ENCODE measurements at regions not wholly inside any gene's neighbourhood (a gene's known extent, or its start where the extent isn't known, plus 50 kb on each side); places are given as distances from the start of the nearest gene placed in this dataset.

DNA sequence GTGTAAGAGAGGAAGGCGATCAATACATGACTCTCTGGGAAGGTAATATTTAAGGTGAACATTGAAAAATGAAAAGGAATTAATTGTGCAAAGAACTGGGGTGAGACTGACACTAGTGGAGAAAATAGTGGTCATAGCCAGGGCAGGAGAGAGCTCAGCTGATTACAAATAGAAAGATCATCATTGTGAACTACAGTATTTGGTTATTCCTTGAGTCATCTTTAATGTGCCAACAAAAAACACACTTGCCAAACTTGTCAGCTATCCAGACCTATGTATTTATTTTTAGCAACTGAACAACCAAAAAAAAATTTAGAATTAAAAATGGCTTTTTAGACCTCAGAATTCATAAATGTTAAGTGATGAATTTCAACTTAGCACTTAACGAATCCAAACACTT lies 749.8 kb upstream of the CDH9 start:
- intact Hi-C loops (cut with micrococcal nuclease) = no loop called here
- DNase-seq (no peak), ATAC-seq (no peak)
- no peaks in the 10 kb centered on the region for H3K9me3 ChIP-seq (ENCODE audit: control insufficient read depth, insufficient read depth, low read length)
- H3K27ac Mint-ChIP-seq = no peak overlapping the region
- peaks cover 18 to 34% of the 10 kb centered on the region in 2 donors for H3K9me3 Mint-ChIP-seq
- H3K4me1 Mint-ChIP-seq = no peaks in the 10 kb centered on the region
- no peaks in the 10 kb centered on the region for H3K27me3 Mint-ChIP-seq (ENCODE audit: low read depth in 2 of 2)
- no peak overlapping the region for H3K4me3 Mint-ChIP-seq
- H3K27ac ChIP-seq (ENCODE audit: low read length) = no peak overlapping the region
- H3K4me1 ChIP-seq (ENCODE audit: control insufficient read depth, insufficient read depth, low read length) = no peaks in the 10 kb centered on the region
- no peaks in the 10 kb centered on the region for H3K36me3 ChIP-seq (ENCODE audit: control insufficient read depth, insufficient read depth, low read length)
- peaks cover 7% of the 10 kb centered on the region for H3K36me3 Mint-ChIP-seq
- TF ChIP-seq, protein P1, sequence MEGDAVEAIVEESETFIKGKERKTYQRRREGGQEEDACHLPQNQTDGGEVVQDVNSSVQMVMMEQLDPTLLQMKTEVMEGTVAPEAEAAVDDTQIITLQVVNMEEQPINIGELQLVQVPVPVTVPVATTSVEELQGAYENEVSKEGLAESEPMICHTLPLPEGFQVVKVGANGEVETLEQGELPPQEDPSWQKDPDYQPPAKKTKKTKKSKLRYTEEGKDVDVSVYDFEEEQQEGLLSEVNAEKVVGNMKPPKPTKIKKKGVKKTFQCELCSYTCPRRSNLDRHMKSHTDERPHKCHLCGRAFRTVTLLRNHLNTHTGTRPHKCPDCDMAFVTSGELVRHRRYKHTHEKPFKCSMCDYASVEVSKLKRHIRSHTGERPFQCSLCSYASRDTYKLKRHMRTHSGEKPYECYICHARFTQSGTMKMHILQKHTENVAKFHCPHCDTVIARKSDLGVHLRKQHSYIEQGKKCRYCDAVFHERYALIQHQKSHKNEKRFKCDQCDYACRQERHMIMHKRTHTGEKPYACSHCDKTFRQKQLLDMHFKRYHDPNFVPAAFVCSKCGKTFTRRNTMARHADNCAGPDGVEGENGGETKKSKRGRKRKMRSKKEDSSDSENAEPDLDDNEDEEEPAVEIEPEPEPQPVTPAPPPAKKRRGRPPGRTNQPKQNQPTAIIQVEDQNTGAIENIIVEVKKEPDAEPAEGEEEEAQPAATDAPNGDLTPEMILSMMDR (IDR thresholded peaks at IDR 0.05) = no peak
- 95% methylated on average over 1 of the region's 2 CpGs for WGBS (ENCODE audit: insufficient coverage)
- H3K4me3 ChIP-seq (ENCODE audit: low read length) = no peak overlapping the region
- no peaks in the 10 kb centered on the region for H3K27me3 ChIP-seq (ENCODE audit: control insufficient read depth, insufficient read depth, low read length)

DNA sequence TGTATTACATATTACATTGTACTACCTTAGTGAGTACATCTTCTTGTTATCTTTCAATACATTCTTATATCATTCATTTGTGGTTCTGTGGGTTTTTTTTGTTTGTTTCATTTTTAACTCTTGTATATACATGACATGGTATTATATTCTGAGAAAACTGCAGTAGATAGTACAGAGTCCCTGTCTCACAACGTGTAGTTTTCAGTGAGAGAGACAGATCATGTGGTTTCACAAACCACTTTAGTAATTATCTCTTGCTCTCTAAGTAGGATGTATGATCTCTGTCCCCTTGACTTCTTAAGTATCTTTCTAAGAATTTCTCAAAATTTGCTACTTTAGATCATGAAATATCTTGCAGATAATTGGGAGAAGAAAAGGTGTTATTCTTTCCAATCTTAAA lies 745.9 kb upstream of the CDH9 start:
- H3K4me3 ChIP-seq (ENCODE audit: low read length) = no peak overlapping the region
- TF ChIP-seq, protein P1 (IDR thresholded peaks at IDR 0.05) = no peak
- H3K9me3 ChIP-seq (ENCODE audit: control insufficient read depth, insufficient read depth, low read length) = no peaks in the 10 kb centered on the region
- H3K27ac ChIP-seq (ENCODE audit: low read length) = no peak overlapping the region
- H3K27me3 ChIP-seq (ENCODE audit: control insufficient read depth, insufficient read depth, low read length) = no peaks in the 10 kb centered on the region
- DNase-seq (no peak), ATAC-seq (no peak)
- intact Hi-C loops (cut with micrococcal nuclease) = no loop called here
- Mint-ChIP-seq H3K4me3 (no peak overlapping the region), H3K4me1 (no peaks in the 10 kb centered on the region), H3K9me3 (peaks cover 12 to 19% of the 10 kb centered on the region in 2 donors), H3K36me3 (peaks cover 7% of the 10 kb centered on the region), H3K27ac (no peak overlapping the region), H3K27me3 (ENCODE audit: low read depth in 2 of 2) (no peaks in the 10 kb centered on the region)
- no peaks in the 10 kb centered on the region for H3K36me3 ChIP-seq (ENCODE audit: control insufficient read depth, insufficient read depth, low read length)
- WGBS (ENCODE audit: insufficient coverage) = 60% methylated on average over 1 of the region's 1 CpG
- H3K4me1 ChIP-seq (ENCODE audit: control insufficient read depth, insufficient read depth, low read length) = no peaks in the 10 kb centered on the region

DNA sequence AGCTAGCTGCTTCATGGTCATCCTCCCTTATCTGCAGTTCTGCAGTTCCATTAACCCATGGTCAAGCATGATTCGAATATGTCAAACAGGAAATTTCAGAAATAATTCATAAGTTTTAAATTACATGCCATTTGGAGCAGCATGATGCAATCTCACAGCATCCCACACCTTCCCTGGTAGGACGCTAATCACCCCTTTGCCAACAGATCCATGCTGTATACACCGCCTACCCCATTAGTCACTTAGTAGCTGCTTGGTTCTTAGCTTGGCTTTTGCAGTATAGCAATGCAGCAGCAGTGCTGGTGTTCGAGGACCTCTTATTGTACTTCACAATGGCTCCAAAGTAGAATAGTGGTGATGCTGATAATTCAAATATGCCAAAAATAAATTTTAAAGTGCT lies 739.7 kb upstream of the CDH9 start:
- Mint-ChIP-seq H3K9me3 (peaks cover 10 to 11% of the 10 kb centered on the region in 2 donors), H3K4me3 (no peak overlapping the region), H3K36me3 (no peaks in the 10 kb centered on the region), H3K27me3 (ENCODE audit: low read depth in 2 of 2) (no peaks in the 10 kb centered on the region), H3K4me1 (no peaks in the 10 kb centered on the region), H3K27ac (no peak overlapping the region)
- H3K9me3 ChIP-seq (ENCODE audit: control insufficient read depth, insufficient read depth, low read length) = no peaks in the 10 kb centered on the region
- no peaks in the 10 kb centered on the region for H3K4me1 ChIP-seq (ENCODE audit: control insufficient read depth, insufficient read depth, low read length)
- 83% methylated on average over 4 of the region's 4 CpGs for WGBS (ENCODE audit: insufficient coverage)
- TF ChIP-seq, protein P1 (IDR thresholded peaks at IDR 0.05) = no peak
- H3K27ac ChIP-seq (ENCODE audit: low read length) = no peak overlapping the region
- H3K36me3 ChIP-seq (ENCODE audit: control insufficient read depth, insufficient read depth, low read length) = no peaks in the 10 kb centered on the region
- H3K27me3 ChIP-seq (ENCODE audit: control insufficient read depth, insufficient read depth, low read length) = no peaks in the 10 kb centered on the region
- H3K4me3 ChIP-seq (ENCODE audit: low read length) = no peak overlapping the region
- intact Hi-C loops (cut with micrococcal nuclease) = no loop called here
- no peak for ATAC-seq
- DNase-seq = no peak

GRCh38 chr5:27773636-27774035 lies 735.2 kb upstream of the CDH9 start:
- peaks cover 19% of the 10 kb centered on the region in 2 donors for H3K9me3 Mint-ChIP-seq
- no peak overlapping the region for H3K27ac Mint-ChIP-seq
- no peaks in the 10 kb centered on the region for H3K27me3 Mint-ChIP-seq (ENCODE audit: low read depth in 2 of 2)

More at GRCh38 chr5:27773636-27774035, 735.2 kb upstream of the CDH9 start:
- TF ChIP-seq, protein P1 (IDR thresholded peaks at IDR 0.05) = no peak
- no peaks in the 10 kb centered on the region for H3K9me3 ChIP-seq (ENCODE audit: control insufficient read depth, insufficient read depth, low read length)
- no peak overlapping the region for H3K4me3 ChIP-seq (ENCODE audit: low read length)
- Mint-ChIP-seq H3K4me3 (no peak overlapping the region), H3K4me1 (no peaks in the 10 kb centered on the region), H3K36me3 (peaks cover 14% of the 10 kb centered on the region)
- no peaks in the 10 kb centered on the region for H3K27me3 ChIP-seq (ENCODE audit: control insufficient read depth, insufficient read depth, low read length)
- intact Hi-C loops (cut with micrococcal nuclease) = no loop called here
- ATAC-seq (no peak), DNase-seq (no peak)
- H3K36me3 ChIP-seq (ENCODE audit: control insufficient read depth, insufficient read depth, low read length) = no peaks in the 10 kb centered on the region
- no CpG with 5 or more reads among the region's 1 CpG for WGBS (ENCODE audit: insufficient coverage)
- H3K4me1 ChIP-seq (ENCODE audit: control insufficient read depth, insufficient read depth, low read length) = no peaks in the 10 kb centered on the region
- no peak overlapping the region for H3K27ac ChIP-seq (ENCODE audit: low read length)
